ENCODE measurements at regions not wholly inside any gene's neighbourhood (a gene's known extent, or its start where the extent isn't known, plus 50 kb on each side); places are given as distances from the start of the nearest gene placed in this dataset.

DNA sequence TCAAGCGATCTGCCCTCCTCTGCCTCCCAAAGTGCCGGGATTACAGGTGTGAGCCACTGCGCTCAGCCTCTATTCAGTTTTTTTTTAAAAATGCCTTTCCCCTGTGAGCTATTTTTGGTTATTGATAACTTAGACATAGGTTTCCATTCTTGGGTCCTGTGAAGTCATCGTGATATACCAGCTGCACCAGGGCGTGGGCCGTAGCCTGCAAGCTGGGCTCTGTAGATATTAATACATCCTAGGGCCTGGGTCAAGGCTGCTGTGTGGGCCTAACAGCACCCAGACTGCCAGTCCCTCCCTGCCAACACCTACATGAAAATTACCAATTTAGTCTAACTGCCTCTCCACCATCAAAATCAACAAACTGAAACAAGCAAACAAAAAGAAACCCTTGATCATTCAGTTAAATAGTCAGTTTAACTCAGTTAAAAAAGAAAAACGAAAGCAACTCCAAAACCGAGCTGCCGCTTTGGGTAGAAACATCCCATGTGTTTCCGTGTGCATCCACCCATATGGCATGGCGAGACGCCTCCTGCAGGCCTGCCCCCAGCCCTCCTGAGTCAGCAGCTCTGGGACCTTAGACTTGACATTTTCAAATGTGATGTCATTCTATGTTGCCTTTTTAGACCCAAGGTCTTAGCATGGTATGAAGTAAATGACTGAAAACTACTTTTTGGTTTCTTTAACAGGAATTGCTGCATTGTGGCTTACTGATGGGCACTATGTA is 330.2 kb downstream of the GLRX3 start:
- Histone ChIP-seq H4K5ac (ENCODE audit: insufficient read length, low read depth, low read length) (no peak overlapping the region), H2AK5ac (ENCODE audit: insufficient read length, low read length) (no peak overlapping the region), H3K56ac (ENCODE audit: insufficient read length, low read depth, low read length) (no peak overlapping the region), H4K20me1 (ENCODE audit: control insufficient read depth, insufficient read depth, insufficient read length) (peaks cover 2% of the 10 kb centered on the region), H3K9ac (ENCODE audit: extremely low read depth, insufficient read length, low read length) (no peak overlapping the region), H3K27ac (ENCODE audit: insufficient read length, low read depth, low read length) (no peak overlapping the region), H3K27me3 (ENCODE audit: insufficient read depth, low read length) (no peaks in the 10 kb centered on the region), H4K8ac (replicated peaks; ENCODE audit: insufficient read length, low read depth, low read length) (no peak overlapping the region), H2BK120ac (ENCODE audit: low read depth, low read length, poor library complexity, severe bottlenecking) (no peak overlapping the region), H3K4ac (ENCODE audit: low read depth, low read length) (no peak overlapping the region), H3K79me2 (ENCODE audit: insufficient read depth, low read length) (no peaks in the 10 kb centered on the region), H3K9me3 (ENCODE audit: control insufficient read depth, low read depth, low read length) (no peaks in the 10 kb centered on the region), H3K4me1 (ENCODE audit: insufficient read depth, low read length) (no peaks in the 10 kb centered on the region; the same call in 1 of the 2 replicates), H4K91ac (ENCODE audit: insufficient read length, low read depth, low read length) (no peak overlapping the region), H2BK5ac (ENCODE audit: insufficient read length, low read length) (no peak overlapping the region), H2BK12ac (ENCODE audit: insufficient read length, low read depth, low read length) (no peak overlapping the region), H3K4me2 (ENCODE audit: insufficient read depth, insufficient read length, low read length) (no peak overlapping the region), H2BK20ac (ENCODE audit: low read depth, low read length, poor library complexity, severe bottlenecking) (no peak overlapping the region), H3T11ph (ENCODE audit: low read length) (no peak overlapping the region), H3K14ac (ENCODE audit: insufficient read depth, low read length) (no peak overlapping the region), H3K79me1 (ENCODE audit: insufficient read depth, low read depth, low read length, poor library complexity, severe bottlenecking) (no peaks in the 10 kb centered on the region), H3K23me2 (ENCODE audit: insufficient read length, low read depth, low read length, poor library complexity, severe bottlenecking) (no peaks in the 10 kb centered on the region), H3K23ac (ENCODE audit: insufficient read length, low read depth, low read length) (no peak overlapping the region), H2BK15ac (ENCODE audit: low read depth, low read length) (no peak overlapping the region), H3K18ac (ENCODE audit: insufficient read length, low read depth, low read length) (no peak overlapping the region), H2AFZ (ENCODE audit: low read length) (no peak overlapping the region)
- peaks cover 0 to 4% (median 3%) of the 10 kb centered on the region in 3 experiments; a peak in 3 of 7 replicates for H3K36me3 Mint-ChIP-seq (ENCODE audit: insufficient read depth in 1 of 3, low read depth in 3 of 3)
- peaks cover 9% of the 10 kb centered on the region in 2 experiments for H3K4me1 Mint-ChIP-seq
- TF ChIP-seq CTCF (conservative IDR thresholded peaks at IDR 0.05) = no peak
- H3K27me3 Mint-ChIP-seq (ENCODE audit: low read depth) = peaks cover 16% of the 10 kb centered on the region
- H3K27ac Mint-ChIP-seq = no peak overlapping the region
- peaks cover 11 to 24% of the 10 kb centered on the region in 2 experiments for H3K9me3 Mint-ChIP-seq
- no peak overlapping the region; a peak in 1 of 5 replicates for H3K4me3 Mint-ChIP-seq
- WGBS (ENCODE audit: extremely low coverage, insufficient read length, low lambda C conversion rate) = no CpG with 5 or more reads among the region's 12 CpGs
- DNase-seq = peak; percentile 4

Data from H9 (cell line).